ENCODE measurements at regions not wholly inside any gene's neighbourhood (a gene's known extent, or its start where the extent isn't known, plus 50 kb on each side); places are given as distances from the start of the nearest gene placed in this dataset.

DNA sequence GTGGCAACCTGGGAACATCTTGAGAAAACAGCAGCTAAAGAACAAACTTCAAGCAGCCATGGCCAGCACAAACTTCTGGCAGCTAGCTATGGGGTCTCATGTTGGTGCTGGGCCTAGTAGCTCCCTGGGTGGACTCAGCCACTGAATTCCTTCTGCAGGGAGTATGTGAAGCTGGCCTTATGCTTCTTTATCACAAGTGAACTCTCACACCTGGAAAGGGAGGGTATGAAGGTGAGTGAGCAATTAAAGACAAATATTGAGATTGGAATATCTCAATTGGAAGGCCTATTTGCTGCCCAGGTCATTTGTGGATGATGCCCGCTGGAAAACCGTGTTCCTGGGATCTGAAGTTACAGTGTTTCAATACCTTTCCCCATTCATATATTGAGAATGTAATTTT, 153.3 kb upstream of the RPS6KA3 start:
- Histone ChIP-seq H3K4me3 (ENCODE audit: low read depth, low read length) (no peak overlapping the region), H3K36me3 (ENCODE audit: control insufficient read depth, insufficient read depth, low read length) (no peaks in the 10 kb centered on the region), H3K4me1 (no peaks in the 10 kb centered on the region), H3K9me3 (no peaks in the 10 kb centered on the region), H3K27me3 (replicated peaks; ENCODE audit: control insufficient read depth, insufficient read depth, low read length) (no peaks in the 10 kb centered on the region)
- no peak overlapping the region for H3K27ac Mint-ChIP-seq (ENCODE audit: unreplicated experiment)
- no peaks in the 10 kb centered on the region for H3K36me3 Mint-ChIP-seq (ENCODE audit: insufficient read depth, unreplicated experiment)
- TF ChIP-seq CTCF (IDR thresholded peaks at IDR 0.05; ENCODE audit: insufficient read depth in 1 of 2, low read depth in 1 of 2, low read length in 1 of 2, severe bottlenecking in 1 of 2, unreplicated experiment in 1 of 2), result no peak
- no TSS peak for BruUV-seq (replicated peaks)
- ChIA-PET CTCF (no interaction called here), POLR2A (no interaction called here)
- no peaks in the 10 kb centered on the region for H3K9me3 Mint-ChIP-seq (ENCODE audit: unreplicated experiment)
- no peaks in the 10 kb centered on the region for H3K27me3 Mint-ChIP-seq (ENCODE audit: insufficient read depth, unreplicated experiment)
- intact Hi-C loops (cut with micrococcal nuclease; ENCODE audit: unreplicated experiment), result no loop called here
- no peak for DNase-seq
- no peaks in the 10 kb centered on the region for H3K4me1 Mint-ChIP-seq (ENCODE audit: low read depth, unreplicated experiment)
- H3K4me3 Mint-ChIP-seq (ENCODE audit: unreplicated experiment), result no peak overlapping the region

GRCh38 chrX:20418379-20419150, 151.9 kb upstream of the RPS6KA3 start:
- Mint-ChIP-seq H3K27ac (ENCODE audit: unreplicated experiment) (no peak overlapping the region), H3K27me3 (ENCODE audit: insufficient read depth, unreplicated experiment) (no peaks in the 10 kb centered on the region), H3K36me3 (ENCODE audit: insufficient read depth, unreplicated experiment) (no peaks in the 10 kb centered on the region), H3K4me3 (ENCODE audit: unreplicated experiment) (no peak overlapping the region), H3K9me3 (ENCODE audit: unreplicated experiment) (no peaks in the 10 kb centered on the region), H3K4me1 (ENCODE audit: low read depth, unreplicated experiment) (no peaks in the 10 kb centered on the region)
- intact Hi-C loops (cut with micrococcal nuclease; ENCODE audit: unreplicated experiment), result no loop called here
- ChIA-PET POLR2A (no interaction called here), CTCF (no interaction called here)
- BruUV-seq (replicated peaks), result no TSS peak
- DNase-seq, result no peak
- no peak for TF ChIP-seq CTCF (IDR thresholded peaks at IDR 0.05; ENCODE audit: insufficient read depth in 1 of 2, low read depth in 1 of 2, low read length in 1 of 2, severe bottlenecking in 1 of 2, unreplicated experiment in 1 of 2)
- Histone ChIP-seq H3K27me3 (replicated peaks; ENCODE audit: control insufficient read depth, insufficient read depth, low read length) (no peaks in the 10 kb centered on the region), H3K9me3 (no peaks in the 10 kb centered on the region), H3K4me1 (no peaks in the 10 kb centered on the region), H3K36me3 (ENCODE audit: control insufficient read depth, insufficient read depth, low read length) (no peaks in the 10 kb centered on the region), H3K4me3 (ENCODE audit: low read depth, low read length) (no peak overlapping the region)

DNA sequence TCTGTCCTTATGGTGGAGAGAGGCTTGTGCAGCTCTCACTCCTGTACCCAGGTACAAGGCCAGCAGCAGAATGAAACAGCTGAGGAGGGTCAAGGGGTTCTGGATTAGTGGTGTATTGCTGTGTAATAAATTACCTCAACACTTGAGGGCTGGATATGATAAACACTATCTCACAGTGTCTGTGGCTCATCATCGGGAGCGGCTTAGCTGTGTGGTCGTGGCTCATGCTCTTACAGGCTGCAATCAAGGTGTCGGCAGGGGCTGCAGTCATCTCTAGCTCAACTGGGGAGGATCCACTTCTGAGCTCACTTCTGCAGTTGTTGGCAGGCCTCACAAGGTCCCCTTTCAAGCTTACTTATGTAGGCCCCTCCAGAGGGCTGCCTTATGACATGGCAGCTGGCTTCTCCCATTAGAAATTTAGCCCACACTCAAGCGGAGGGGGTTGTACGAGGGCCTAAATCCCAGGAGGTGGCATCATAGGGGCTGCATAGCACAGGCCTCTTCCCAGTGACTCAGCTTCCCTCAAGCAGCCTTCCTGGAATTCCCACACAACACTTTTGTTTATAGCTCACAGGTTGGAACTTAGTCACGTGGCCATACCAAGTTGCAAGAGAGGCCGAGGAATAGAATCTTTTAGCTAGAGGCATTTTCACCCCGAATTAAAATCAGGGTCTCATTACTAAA, 148.2 kb upstream of the RPS6KA3 start:
- H3K4me3 Mint-ChIP-seq (ENCODE audit: unreplicated experiment), result no peak overlapping the region
- no peaks in the 10 kb centered on the region for H3K4me1 ChIP-seq
- no peak for DNase-seq
- H3K36me3 Mint-ChIP-seq (ENCODE audit: insufficient read depth, unreplicated experiment), result no peaks in the 10 kb centered on the region
- H3K36me3 ChIP-seq (ENCODE audit: control insufficient read depth, insufficient read depth, low read length), result no peaks in the 10 kb centered on the region
- CTCF ChIA-PET, result interaction anchor here (0.6 kb wide), 1 partner anchor 166 kb away, joined by 3 read pairs; no protein-coding TSS in a partner anchor
- no peak overlapping the region for H3K4me3 ChIP-seq (ENCODE audit: low read depth, low read length)
- H3K27ac Mint-ChIP-seq (ENCODE audit: unreplicated experiment), result no peak overlapping the region
- H3K27me3 Mint-ChIP-seq (ENCODE audit: insufficient read depth, unreplicated experiment), result no peaks in the 10 kb centered on the region
- POLR2A ChIA-PET, result no interaction called here
- no peaks in the 10 kb centered on the region for H3K9me3 ChIP-seq
- H3K9me3 Mint-ChIP-seq (ENCODE audit: unreplicated experiment), result no peaks in the 10 kb centered on the region
- no peaks in the 10 kb centered on the region for H3K27me3 ChIP-seq (replicated peaks; ENCODE audit: control insufficient read depth, insufficient read depth, low read length)
- intact Hi-C loops (cut with micrococcal nuclease; ENCODE audit: unreplicated experiment), result no loop called here
- no peaks in the 10 kb centered on the region for H3K4me1 Mint-ChIP-seq (ENCODE audit: low read depth, unreplicated experiment)
- TF ChIP-seq CTCF (IDR thresholded peaks at IDR 0.05; ENCODE audit: insufficient read depth in 1 of 2, low read depth in 1 of 2, low read length in 1 of 2, severe bottlenecking in 1 of 2, unreplicated experiment in 1 of 2), result no peak
- BruUV-seq (replicated peaks), result no TSS peak
